K562 (cell line): ENCODE measurements at regions not wholly inside any gene's neighbourhood (a gene's known extent, or its start where the extent isn't known, plus 50 kb on each side); places are given as distances from the start of the nearest gene placed in this dataset.

ENCODE experiments used
- ATF6 ChIP-seq: sonication (generic); formaldehyde crosslinking; IDR thresholded peaks from 2 replicates; pipeline ENCODE4 v1.4.0; 2020; ENCODE audit warnings: mild to moderate bottlenecking, missing genetic modification reagents
- E2F5 ChIP-seq: sonication (generic); formaldehyde crosslinking; IDR thresholded peaks from 2 replicates; pipeline ENCODE4 v1.8.0; 2022; ENCODE audit warnings: mild to moderate bottlenecking, missing genetic modification reagents
- FOXP1 ChIP-seq: sonication (generic); formaldehyde crosslinking; IDR thresholded peaks from 2 replicates; pipeline ENCODE4 v1.8.0; 2022; ENCODE audit warnings: mild to moderate bottlenecking, missing genetic modification reagents
- HDAC3 ChIP-seq: fragments of 450-650 bp; IDR thresholded peaks from 2 replicates; pipeline ENCODE4 v1.6.1; 2018; ENCODE audit warnings: borderline replicate concordance, mild to moderate bottlenecking, moderate library complexity; ENCODE audit not compliant: partially characterized antibody
- ILK ChIP-seq: fragments of 450-650 bp; IDR thresholded peaks from 2 replicates; pipeline ENCODE4 v1.6.1; 2016; ENCODE audit warnings: missing genetic modification characterization, low read depth, mild to moderate bottlenecking, missing compliant biosample characterization, moderate library complexity, borderline replicate concordance
- KDM5B ChIP-seq: fragments of 200-600 bp; sonication (generic); IDR thresholded peaks from 2 replicates; pipeline ENCODE4 v1.6.1; 2012; ENCODE audit warnings: low read depth, mild to moderate bottlenecking, moderate library complexity, low read length, control low read depth, inconsistent platforms; ENCODE audit not compliant: insufficient replicate concordance
- KLF6 ChIP-seq: fragments of 250-450 bp; sonication (Bioruptor Pico); IDR thresholded peaks from 2 replicates; pipeline ENCODE4 v1.4.0; 2020; ENCODE audit warnings: mild to moderate bottlenecking, moderate library complexity, borderline replicate concordance
- NRF1 ChIP-seq, 2 experiments: fragments of 450-650 bp; IDR thresholded peaks in 1 of 2; conservative IDR thresholded peaks in 1 of 2; 2 replicates each; pipeline ENCODE4 v1.6.1; 2014; ENCODE audit warnings: mild to moderate bottlenecking in 2 of 2
- THAP12 ChIP-seq: fragments of 250-450 bp; sonication (Bioruptor Pico); IDR thresholded peaks from 2 replicates; pipeline ENCODE4 v1.9.0; 2021; ENCODE audit warnings: mild to moderate bottlenecking, inconsistent platforms
- XRCC3 ChIP-seq: fragments of 450-650 bp; IDR thresholded peaks from 2 replicates; pipeline ENCODE4 v1.6.1; 2017; ENCODE audit warnings: mild to moderate bottlenecking, moderate library complexity
- ZNF184 ChIP-seq: sonication (generic); formaldehyde crosslinking; IDR thresholded peaks from 2 replicates; pipeline ENCODE4 v1.5.0; 2020; ENCODE audit warnings: missing genetic modification reagents
- ZNF41 ChIP-seq: fragments of 250-450 bp; sonication (Bioruptor Pico); conservative IDR thresholded peaks from 2 replicates; pipeline ENCODE4 v1.4.0; 2020; ENCODE audit warnings: mild to moderate bottlenecking

- TF ChIP-seq THAP12 (CRISPR knock-in tag): no peak
- TF ChIP-seq ZNF41 (CRISPR knock-in tag): no peak
- TF ChIP-seq ILK (tag): no peak
- no peak for TF ChIP-seq E2F5 (CRISPR knock-in tag)
- TF ChIP-seq ZNF184 (CRISPR knock-in tag): no peak
- no peak for TF ChIP-seq KLF6 (CRISPR knock-in tag)
- TF ChIP-seq ATF6: no peak
- no peak for TF ChIP-seq HDAC3
- TF ChIP-seq KDM5B: no peak
- TF ChIP-seq FOXP1 (CRISPR knock-in tag): no peak
- no peak for TF ChIP-seq NRF1 (conservative IDR thresholded peaks at IDR 0.05 in 1 of 2, IDR thresholded peaks at IDR 0.05 in 1 of 2)
- no peak for TF ChIP-seq XRCC3
These were observed 172.7 kb upstream of the LMCD1 start (continued) for GRCh38 chr3:8328967-8329366.
